ENCODE measurements at regions not wholly inside any gene's neighbourhood (a gene's known extent, or its start where the extent isn't known, plus 50 kb on each side); places are given as distances from the start of the nearest gene placed in this dataset.

- DNase-seq (ENCODE audit: low read depth in 2 of 2), result no peak
Measured at GRCh38 chr9:85260275-85260845, 481.4 kb downstream of the AGTPBP1 start.

- DNase-seq (ENCODE audit: low read depth in 2 of 2), result no peak
Measured at GRCh38 chr9:85258823-85259370, 482.9 kb downstream of the AGTPBP1 start.

GRCh38 chr9:85258236-85258635 is 483.5 kb downstream of the AGTPBP1 start:
- DNase-seq (ENCODE audit: low read depth in 2 of 2), result no peak

GRCh38 chr9:85249313-85249621 is 492.5 kb downstream of the AGTPBP1 start:
- DNase-seq (ENCODE audit: low read depth in 2 of 2), result no peak

- DNase-seq (ENCODE audit: low read depth in 2 of 2), result no peak
Measured at GRCh38 chr9:85248514-85249312, 493.0 kb downstream of the AGTPBP1 start.

- DNase-seq (ENCODE audit: low read depth in 2 of 2), result no peak
Measured at GRCh38 chr9:85246541-85246940, 495.2 kb downstream of the AGTPBP1 start.

GRCh38 chr9:85244856-85245255 is 496.9 kb downstream of the AGTPBP1 start:
- DNase-seq (ENCODE audit: low read depth in 2 of 2), result no peak

- DNase-seq (ENCODE audit: low read depth in 2 of 2), result no peak
Measured at GRCh38 chr9:85243977-85244376, 497.8 kb downstream of the AGTPBP1 start.

GRCh38 chr9:85237478-85237877 is 504.3 kb downstream of the AGTPBP1 start:
- DNase-seq (ENCODE audit: low read depth in 2 of 2), result no peak

GRCh38 chr9:85230081-85230480 is 511.7 kb downstream of the AGTPBP1 start:
- DNase-seq (ENCODE audit: low read depth in 2 of 2), result no peak

GRCh38 chr9:85228111-85228855 is 513.5 kb downstream of the AGTPBP1 start:
- DNase-seq (ENCODE audit: low read depth in 2 of 2), result no peak

GRCh38 chr9:85225180-85225579 is 516.6 kb downstream of the AGTPBP1 start:
- DNase-seq (ENCODE audit: low read depth in 2 of 2), result no peak

GRCh38 chr9:85224729-85225128 is 517.0 kb downstream of the AGTPBP1 start:
- no peak for DNase-seq (ENCODE audit: low read depth in 2 of 2)

- DNase-seq (ENCODE audit: low read depth in 2 of 2), result no peak
Measured at GRCh38 chr9:85224301-85224700, 517.5 kb downstream of the AGTPBP1 start.

- no peak for DNase-seq (ENCODE audit: low read depth in 2 of 2)
Measured at GRCh38 chr9:85223506-85224125, 518.1 kb downstream of the AGTPBP1 start.

- DNase-seq (ENCODE audit: low read depth in 2 of 2), result no peak
Measured at GRCh38 chr9:85216601-85217000, 525.2 kb downstream of the AGTPBP1 start.

GRCh38 chr9:85215961-85216360 is 525.8 kb downstream of the AGTPBP1 start:
- DNase-seq (ENCODE audit: low read depth in 2 of 2), result no peak

GRCh38 chr9:85215416-85215815 is 526.3 kb downstream of the AGTPBP1 start:
- DNase-seq (ENCODE audit: low read depth in 2 of 2), result no peak

GRCh38 chr9:85213650-85214607 is 527.8 kb downstream of the AGTPBP1 start:
- DNase-seq (ENCODE audit: low read depth in 2 of 2), result no peak

GRCh38 chr9:85212887-85213286 is 528.9 kb downstream of the AGTPBP1 start:
- no peak for DNase-seq (ENCODE audit: low read depth in 2 of 2)

- no peak for DNase-seq (ENCODE audit: low read depth in 2 of 2)
Measured at GRCh38 chr9:85212209-85212608, 529.5 kb downstream of the AGTPBP1 start.

Measured in stimulated activated CD4-positive, alpha-beta T cell treated with anti-CD3 and anti-CD28 coated beads, Interleukin-1b, Interleukin-23, amount 100 ng/mL, for 4 hours (primary cell).